ENCODE measurements at regions not wholly inside any gene's neighbourhood (a gene's known extent, or its start where the extent isn't known, plus 50 kb on each side); places are given as distances from the start of the nearest gene placed in this dataset.

- H3K4me1 ChIP-seq (ENCODE audit: control insufficient read depth in 2 of 2, insufficient read depth in 2 of 2, low read length in 2 of 2), result no peaks in the 10 kb centered on the region
Observed at GRCh38 chr3:79896086-79896485, 128.3 kb upstream of the ROBO1 start.

GRCh38 chr3:79887213-79887612 is 119.4 kb upstream of the ROBO1 start:
- no peak overlapping the region for H3K27ac ChIP-seq (ENCODE audit: low read depth in 2 of 2, low read length in 2 of 2)
- H3K9ac ChIP-seq (ENCODE audit: low read depth in 1 of 2, low read length in 2 of 2), result no peak overlapping the region
- H3K4me3 ChIP-seq (ENCODE audit: low read length in 2 of 2), result no peak overlapping the region
- no peaks in the 10 kb centered on the region for H3K4me1 ChIP-seq (ENCODE audit: control insufficient read depth in 2 of 2, insufficient read depth in 2 of 2, low read length in 2 of 2)
- H3K27me3 ChIP-seq (ENCODE audit: control insufficient read depth in 2 of 2, insufficient read depth in 2 of 2, low read length in 2 of 2), result no peaks in the 10 kb centered on the region
- H3K36me3 ChIP-seq (ENCODE audit: control insufficient read depth in 2 of 2, insufficient read depth in 2 of 2, low read length in 2 of 2), result no peaks in the 10 kb centered on the region
- H3K9me3 ChIP-seq (ENCODE audit: control insufficient read depth in 2 of 2, low read length in 2 of 2), result peaks cover 0 to 2% of the 10 kb centered on the region in 2 donors

More at GRCh38 chr3:79896086-79896485, 128.3 kb upstream of the ROBO1 start:
- H3K27ac ChIP-seq (ENCODE audit: low read depth in 2 of 2, low read length in 2 of 2), result no peak overlapping the region
- no peaks in the 10 kb centered on the region for H3K27me3 ChIP-seq (ENCODE audit: control insufficient read depth in 2 of 2, insufficient read depth in 2 of 2, low read length in 2 of 2)
- no peak overlapping the region for H3K9ac ChIP-seq (ENCODE audit: low read depth in 1 of 2, low read length in 2 of 2)
- no peaks in the 10 kb centered on the region for H3K36me3 ChIP-seq (ENCODE audit: control insufficient read depth in 2 of 2, insufficient read depth in 2 of 2, low read length in 2 of 2)
- peaks cover 0 to 2% of the 10 kb centered on the region in 2 donors for H3K9me3 ChIP-seq (ENCODE audit: control insufficient read depth in 2 of 2, low read length in 2 of 2)
- no peak overlapping the region for H3K4me3 ChIP-seq (ENCODE audit: low read length in 2 of 2)

- no peak overlapping the region for H3K9ac ChIP-seq (ENCODE audit: low read depth in 1 of 2, low read length in 2 of 2)
- H3K36me3 ChIP-seq (ENCODE audit: control insufficient read depth in 2 of 2, insufficient read depth in 2 of 2, low read length in 2 of 2), result no peaks in the 10 kb centered on the region
- H3K4me3 ChIP-seq (ENCODE audit: low read length in 2 of 2), result no peak overlapping the region
- H3K9me3 ChIP-seq (ENCODE audit: control insufficient read depth in 2 of 2, low read length in 2 of 2), result no peaks in the 10 kb centered on the region
- no peaks in the 10 kb centered on the region for H3K27me3 ChIP-seq (ENCODE audit: control insufficient read depth in 2 of 2, insufficient read depth in 2 of 2, low read length in 2 of 2)
- no peaks in the 10 kb centered on the region for H3K4me1 ChIP-seq (ENCODE audit: control insufficient read depth in 2 of 2, insufficient read depth in 2 of 2, low read length in 2 of 2)
- H3K27ac ChIP-seq (ENCODE audit: low read depth in 2 of 2, low read length in 2 of 2), result no peak overlapping the region
Observed at GRCh38 chr3:79886204-79886603, 118.4 kb upstream of the ROBO1 start.

- no peak overlapping the region for H3K4me3 ChIP-seq (ENCODE audit: low read length in 2 of 2)
- no peak overlapping the region for H3K9ac ChIP-seq (ENCODE audit: low read depth in 1 of 2, low read length in 2 of 2)
- no peaks in the 10 kb centered on the region for H3K4me1 ChIP-seq (ENCODE audit: control insufficient read depth in 2 of 2, insufficient read depth in 2 of 2, low read length in 2 of 2)
- no peaks in the 10 kb centered on the region for H3K9me3 ChIP-seq (ENCODE audit: control insufficient read depth in 2 of 2, low read length in 2 of 2)
- H3K27me3 ChIP-seq (ENCODE audit: control insufficient read depth in 2 of 2, insufficient read depth in 2 of 2, low read length in 2 of 2), result no peaks in the 10 kb centered on the region
- no peak overlapping the region for H3K27ac ChIP-seq (ENCODE audit: low read depth in 2 of 2, low read length in 2 of 2)
- no peaks in the 10 kb centered on the region for H3K36me3 ChIP-seq (ENCODE audit: control insufficient read depth in 2 of 2, insufficient read depth in 2 of 2, low read length in 2 of 2)
Observed at GRCh38 chr3:79885407-79885806, 117.6 kb upstream of the ROBO1 start.

GRCh38 chr3:79884354-79884753 is 116.6 kb upstream of the ROBO1 start:
- no peaks in the 10 kb centered on the region for H3K27me3 ChIP-seq (ENCODE audit: control insufficient read depth in 2 of 2, insufficient read depth in 2 of 2, low read length in 2 of 2)
- no peaks in the 10 kb centered on the region for H3K9me3 ChIP-seq (ENCODE audit: control insufficient read depth in 2 of 2, low read length in 2 of 2)
- H3K36me3 ChIP-seq (ENCODE audit: control insufficient read depth in 2 of 2, insufficient read depth in 2 of 2, low read length in 2 of 2), result no peaks in the 10 kb centered on the region
- H3K4me1 ChIP-seq (ENCODE audit: control insufficient read depth in 2 of 2, insufficient read depth in 2 of 2, low read length in 2 of 2), result no peaks in the 10 kb centered on the region
- no peak overlapping the region for H3K4me3 ChIP-seq (ENCODE audit: low read length in 2 of 2)
- no peak overlapping the region for H3K9ac ChIP-seq (ENCODE audit: low read depth in 1 of 2, low read length in 2 of 2)
- no peak overlapping the region for H3K27ac ChIP-seq (ENCODE audit: low read depth in 2 of 2, low read length in 2 of 2)

GRCh38 chr3:79881431-79881830 is 113.6 kb upstream of the ROBO1 start:
- H3K4me3 ChIP-seq (ENCODE audit: low read length in 2 of 2), result no peak overlapping the region
- H3K4me1 ChIP-seq (ENCODE audit: control insufficient read depth in 2 of 2, insufficient read depth in 2 of 2, low read length in 2 of 2), result no peaks in the 10 kb centered on the region
- no peak overlapping the region for H3K27ac ChIP-seq (ENCODE audit: low read depth in 2 of 2, low read length in 2 of 2)
- H3K9me3 ChIP-seq (ENCODE audit: control insufficient read depth in 2 of 2, low read length in 2 of 2), result no peaks in the 10 kb centered on the region
- H3K36me3 ChIP-seq (ENCODE audit: control insufficient read depth in 2 of 2, insufficient read depth in 2 of 2, low read length in 2 of 2), result no peaks in the 10 kb centered on the region
- H3K9ac ChIP-seq (ENCODE audit: low read depth in 1 of 2, low read length in 2 of 2), result no peak overlapping the region
- no peaks in the 10 kb centered on the region for H3K27me3 ChIP-seq (ENCODE audit: control insufficient read depth in 2 of 2, insufficient read depth in 2 of 2, low read length in 2 of 2)

- no peaks in the 10 kb centered on the region for H3K27me3 ChIP-seq (ENCODE audit: control insufficient read depth in 2 of 2, insufficient read depth in 2 of 2, low read length in 2 of 2)
Observed at GRCh38 chr3:79878708-79879107, 110.9 kb upstream of the ROBO1 start.

GRCh38 chr3:79874646-79875045 is 106.8 kb upstream of the ROBO1 start:
- H3K9ac ChIP-seq (ENCODE audit: low read depth in 1 of 2, low read length in 2 of 2), result no peak overlapping the region
- H3K4me3 ChIP-seq (ENCODE audit: low read length in 2 of 2), result no peak overlapping the region
- no peaks in the 10 kb centered on the region for H3K27me3 ChIP-seq (ENCODE audit: control insufficient read depth in 2 of 2, insufficient read depth in 2 of 2, low read length in 2 of 2)
- no peak overlapping the region for H3K27ac ChIP-seq (ENCODE audit: low read depth in 2 of 2, low read length in 2 of 2)
- no peaks in the 10 kb centered on the region for H3K9me3 ChIP-seq (ENCODE audit: control insufficient read depth in 2 of 2, low read length in 2 of 2)
- H3K36me3 ChIP-seq (ENCODE audit: control insufficient read depth in 2 of 2, insufficient read depth in 2 of 2, low read length in 2 of 2), result no peaks in the 10 kb centered on the region
- no peaks in the 10 kb centered on the region for H3K4me1 ChIP-seq (ENCODE audit: control insufficient read depth in 2 of 2, insufficient read depth in 2 of 2, low read length in 2 of 2)

More at GRCh38 chr3:79878708-79879107, 110.9 kb upstream of the ROBO1 start:
- Histone ChIP-seq H3K9me3 (ENCODE audit: control insufficient read depth in 2 of 2, low read length in 2 of 2) (no peaks in the 10 kb centered on the region), H3K27ac (ENCODE audit: low read depth in 2 of 2, low read length in 2 of 2) (no peak overlapping the region), H3K9ac (ENCODE audit: low read depth in 1 of 2, low read length in 2 of 2) (no peak overlapping the region), H3K4me3 (ENCODE audit: low read length in 2 of 2) (no peak overlapping the region), H3K36me3 (ENCODE audit: control insufficient read depth in 2 of 2, insufficient read depth in 2 of 2, low read length in 2 of 2) (no peaks in the 10 kb centered on the region), H3K4me1 (ENCODE audit: control insufficient read depth in 2 of 2, insufficient read depth in 2 of 2, low read length in 2 of 2) (no peaks in the 10 kb centered on the region)

GRCh38 chr3:79872483-79872882 is 104.7 kb upstream of the ROBO1 start:
- no peaks in the 10 kb centered on the region for H3K4me1 ChIP-seq (ENCODE audit: control insufficient read depth in 2 of 2, insufficient read depth in 2 of 2, low read length in 2 of 2)
- H3K9ac ChIP-seq (ENCODE audit: low read depth in 1 of 2, low read length in 2 of 2), result no peak overlapping the region
- no peaks in the 10 kb centered on the region for H3K27me3 ChIP-seq (ENCODE audit: control insufficient read depth in 2 of 2, insufficient read depth in 2 of 2, low read length in 2 of 2)
- no peaks in the 10 kb centered on the region for H3K9me3 ChIP-seq (ENCODE audit: control insufficient read depth in 2 of 2, low read length in 2 of 2)
- H3K4me3 ChIP-seq (ENCODE audit: low read length in 2 of 2), result no peak overlapping the region
- H3K36me3 ChIP-seq (ENCODE audit: control insufficient read depth in 2 of 2, insufficient read depth in 2 of 2, low read length in 2 of 2), result no peaks in the 10 kb centered on the region
- H3K27ac ChIP-seq (ENCODE audit: low read depth in 2 of 2, low read length in 2 of 2), result no peak overlapping the region

- Histone ChIP-seq H3K9ac (ENCODE audit: low read depth in 1 of 2, low read length in 2 of 2) (no peak overlapping the region), H3K27me3 (ENCODE audit: control insufficient read depth in 2 of 2, insufficient read depth in 2 of 2, low read length in 2 of 2) (no peaks in the 10 kb centered on the region), H3K9me3 (ENCODE audit: control insufficient read depth in 2 of 2, low read length in 2 of 2) (no peaks in the 10 kb centered on the region), H3K36me3 (ENCODE audit: control insufficient read depth in 2 of 2, insufficient read depth in 2 of 2, low read length in 2 of 2) (no peaks in the 10 kb centered on the region), H3K4me1 (ENCODE audit: control insufficient read depth in 2 of 2, insufficient read depth in 2 of 2, low read length in 2 of 2) (no peaks in the 10 kb centered on the region), H3K27ac (ENCODE audit: low read depth in 2 of 2, low read length in 2 of 2) (no peak overlapping the region), H3K4me3 (ENCODE audit: low read length in 2 of 2) (no peak overlapping the region)
Observed at GRCh38 chr3:79871656-79872055, 103.9 kb upstream of the ROBO1 start.

- H3K4me3 ChIP-seq (ENCODE audit: low read length in 2 of 2), result no peak overlapping the region
- H3K9ac ChIP-seq (ENCODE audit: low read depth in 1 of 2, low read length in 2 of 2), result no peak overlapping the region
- no peaks in the 10 kb centered on the region for H3K9me3 ChIP-seq (ENCODE audit: control insufficient read depth in 2 of 2, low read length in 2 of 2)
- H3K36me3 ChIP-seq (ENCODE audit: control insufficient read depth in 2 of 2, insufficient read depth in 2 of 2, low read length in 2 of 2), result no peaks in the 10 kb centered on the region
- no peak overlapping the region for H3K27ac ChIP-seq (ENCODE audit: low read depth in 2 of 2, low read length in 2 of 2)
- no peaks in the 10 kb centered on the region for H3K4me1 ChIP-seq (ENCODE audit: control insufficient read depth in 2 of 2, insufficient read depth in 2 of 2, low read length in 2 of 2)
- H3K27me3 ChIP-seq (ENCODE audit: control insufficient read depth in 2 of 2, insufficient read depth in 2 of 2, low read length in 2 of 2), result no peaks in the 10 kb centered on the region
Observed at GRCh38 chr3:79870313-79870620, 102.5 kb upstream of the ROBO1 start.

Measured in mucosa of rectum (tissue), 2 donors.